ENCODE measurements at regions not wholly inside any gene's neighbourhood (a gene's known extent, or its start where the extent isn't known, plus 50 kb on each side); places are given as distances from the start of the nearest gene placed in this dataset.

DNA sequence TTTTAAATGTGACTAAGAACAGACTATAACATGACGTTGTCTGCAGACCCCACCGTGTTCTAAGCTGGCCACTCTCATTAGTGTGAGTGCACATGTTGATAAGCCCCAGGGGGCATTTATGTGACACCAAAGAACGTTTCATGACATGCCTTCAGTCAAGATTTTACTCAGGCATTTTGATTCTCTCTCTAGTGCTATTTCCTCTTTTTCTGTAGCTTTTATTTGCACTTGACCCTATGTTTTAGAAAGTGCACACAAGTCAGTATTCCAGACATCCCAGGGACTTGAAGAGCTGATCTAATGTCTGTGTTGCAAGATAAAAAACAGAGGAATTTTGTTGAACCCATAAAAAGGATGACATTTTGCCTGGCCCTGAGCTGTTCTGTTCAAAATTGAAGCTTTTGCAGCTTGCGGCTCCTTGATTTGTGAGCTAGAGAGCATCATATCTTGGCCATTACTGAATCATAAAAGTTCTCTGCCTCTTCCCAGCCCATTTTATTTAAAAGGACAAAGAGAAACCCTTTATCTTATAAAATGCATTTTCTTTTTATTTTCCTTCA, 80.9 kb upstream of the TYRP1 start:
- Histone ChIP-seq H3K4me1 (ENCODE audit: insufficient read depth) (no peaks in the 10 kb centered on the region), H3K27ac (no peak overlapping the region), H3K36me3 (ENCODE audit: low read depth) (no peaks in the 10 kb centered on the region), H2AFZ (no peak overlapping the region), H3K27me3 (replicated peaks; ENCODE audit: insufficient read depth) (peaks cover 5% of the 10 kb centered on the region; the same call in 1 of the 2 replicates), H3K4me3 (no peak overlapping the region), H3K9me3 (ENCODE audit: low read depth) (no peaks in the 10 kb centered on the region), H3F3A (ENCODE audit: insufficient read depth) (no peaks in the 10 kb centered on the region), H3K4me2 (ENCODE audit: unreplicated experiment) (no peak overlapping the region), H4K20me1 (ENCODE audit: insufficient read depth) (no peaks in the 10 kb centered on the region), H3K79me2 (ENCODE audit: insufficient read depth) (no peaks in the 10 kb centered on the region), H3K9me2 (ENCODE audit: insufficient read depth) (no peaks in the 10 kb centered on the region), H3K9ac (no peak overlapping the region)
- TF ChIP-seq EZH2 (IDR thresholded peaks at IDR 0.05; ENCODE audit: insufficient read depth, poor library complexity, severe bottlenecking) (no peak), EZH2phosphoT487 (IDR thresholded peaks at IDR 0.05; ENCODE audit: insufficient read depth, low read depth) (no peak)
- no peak for DNase-seq
- 8 to 12% methylated on average over 4 of the region's 4 CpGs for WGBS, 2 experiments (ENCODE audit: low coverage in 1 of 2, low lambda C conversion rate in 2 of 2, missing lambda C conversion rate in 2 of 2)
- in situ Hi-C loops (cut with MboI): no loop called here

DNA sequence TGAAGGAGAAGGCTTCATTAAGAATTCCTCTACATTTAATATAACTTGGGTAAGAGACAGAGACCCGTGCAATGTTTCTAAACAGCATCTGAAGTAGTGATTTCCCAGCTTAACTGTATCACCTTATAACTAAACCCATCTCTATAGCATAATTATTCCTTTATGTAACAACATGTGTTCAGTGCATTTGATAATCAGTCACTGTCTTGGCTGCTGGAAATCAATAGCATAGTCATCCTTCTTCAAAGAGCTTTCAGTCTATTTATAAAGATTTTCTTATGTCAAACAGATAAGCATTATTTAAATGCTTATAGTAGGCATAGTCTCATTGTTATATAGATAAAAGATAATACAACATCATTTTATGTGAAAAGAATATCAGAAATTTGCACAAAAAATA, 80.1 kb upstream of the TYRP1 start:
- Histone ChIP-seq H3K4me2 (ENCODE audit: unreplicated experiment) (no peak overlapping the region), H3K9ac (no peak overlapping the region), H3K27me3 (replicated peaks; ENCODE audit: insufficient read depth) (peaks cover 5% of the 10 kb centered on the region; the same call in 1 of the 2 replicates), H3K79me2 (ENCODE audit: insufficient read depth) (no peaks in the 10 kb centered on the region), H2AFZ (no peak overlapping the region), H3K36me3 (ENCODE audit: low read depth) (no peaks in the 10 kb centered on the region), H3K4me1 (ENCODE audit: insufficient read depth) (no peaks in the 10 kb centered on the region), H4K20me1 (ENCODE audit: insufficient read depth) (no peaks in the 10 kb centered on the region), H3K4me3 (no peak overlapping the region), H3K9me2 (ENCODE audit: insufficient read depth) (no peaks in the 10 kb centered on the region), H3K27ac (no peak overlapping the region), H3K9me3 (ENCODE audit: low read depth) (no peaks in the 10 kb centered on the region), H3F3A (ENCODE audit: insufficient read depth) (no peaks in the 10 kb centered on the region)
- TF ChIP-seq EZH2phosphoT487 (IDR thresholded peaks at IDR 0.05; ENCODE audit: insufficient read depth, low read depth) (no peak), EZH2 (IDR thresholded peaks at IDR 0.05; ENCODE audit: insufficient read depth, poor library complexity, severe bottlenecking) (no peak)
- no peak for DNase-seq
- in situ Hi-C loops (cut with MboI): no loop called here
- WGBS, 2 experiments (ENCODE audit: low coverage in 1 of 2, low lambda C conversion rate in 2 of 2, missing lambda C conversion rate in 2 of 2): 0 to 6% methylated on average over 1 of the region's 1 CpG

DNA sequence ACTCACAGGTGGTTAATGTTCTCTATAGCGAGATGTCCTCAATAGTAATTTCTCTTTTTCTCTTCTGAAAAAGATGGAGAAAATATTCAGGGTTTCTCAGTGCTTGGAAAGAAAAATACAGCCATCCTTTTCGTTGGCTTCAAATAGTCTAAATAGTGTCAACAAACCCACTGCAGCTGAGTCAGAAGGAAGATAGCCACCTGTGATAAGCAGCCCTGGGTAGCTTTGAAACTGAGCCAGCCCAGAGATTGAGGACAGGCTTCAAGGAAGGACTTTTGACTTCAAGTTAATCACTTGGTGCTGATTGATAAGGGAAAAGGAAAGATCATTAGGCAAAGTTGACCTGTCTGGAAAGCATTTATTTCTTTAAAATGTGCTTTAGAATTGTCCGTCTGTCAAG, 78.7 kb upstream of the TYRP1 start:
- no peak for DNase-seq
- Histone ChIP-seq H3K36me3 (ENCODE audit: low read depth) (no peaks in the 10 kb centered on the region), H3K9me3 (ENCODE audit: low read depth) (no peaks in the 10 kb centered on the region), H3K9ac (no peak overlapping the region), H2AFZ (no peak overlapping the region), H3K4me1 (ENCODE audit: insufficient read depth) (no peaks in the 10 kb centered on the region), H3K27ac (no peak overlapping the region), H3K79me2 (ENCODE audit: insufficient read depth) (no peaks in the 10 kb centered on the region), H4K20me1 (ENCODE audit: insufficient read depth) (no peaks in the 10 kb centered on the region), H3K4me3 (no peak overlapping the region), H3K27me3 (replicated peaks; ENCODE audit: insufficient read depth) (peaks cover 5% of the 10 kb centered on the region; the same call in 1 of the 2 replicates), H3K4me2 (ENCODE audit: unreplicated experiment) (no peak overlapping the region), H3K9me2 (ENCODE audit: insufficient read depth) (no peaks in the 10 kb centered on the region), H3F3A (ENCODE audit: insufficient read depth) (no peaks in the 10 kb centered on the region)
- WGBS, 2 experiments (ENCODE audit: low coverage in 1 of 2, low lambda C conversion rate in 2 of 2, missing lambda C conversion rate in 2 of 2): 37 to 42% methylated on average over 3 of the region's 3 CpGs
- no peak for TF ChIP-seq EZH2 (IDR thresholded peaks at IDR 0.05; ENCODE audit: insufficient read depth, poor library complexity, severe bottlenecking)
- no peak for TF ChIP-seq EZH2phosphoT487 (IDR thresholded peaks at IDR 0.05; ENCODE audit: insufficient read depth, low read depth)
- in situ Hi-C loops (cut with MboI): no loop called here

DNA sequence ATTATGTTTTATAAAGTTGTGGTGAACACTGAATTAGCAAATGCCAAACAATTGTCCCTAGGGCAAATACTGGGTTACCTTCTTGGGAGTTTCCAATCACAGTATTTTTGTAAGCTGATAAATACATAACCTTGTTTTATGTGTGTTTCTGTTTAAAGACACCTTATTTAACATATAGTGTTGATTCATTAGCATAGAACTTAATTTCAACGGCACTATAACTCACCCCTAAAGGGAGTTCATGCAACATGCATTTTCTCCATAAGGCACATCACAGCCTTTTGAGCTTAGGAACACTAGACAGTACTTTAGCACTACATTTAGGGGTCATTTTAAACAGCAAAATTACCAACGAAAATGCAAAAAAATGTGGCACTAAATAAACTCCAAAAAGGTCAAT, 74.2 kb upstream of the TYRP1 start:
- no peak overlapping the region for H3K9ac ChIP-seq
- no peak overlapping the region for H3K4me2 ChIP-seq (ENCODE audit: unreplicated experiment)
- no peak overlapping the region for H3K27ac ChIP-seq
- H3K36me3 ChIP-seq (ENCODE audit: low read depth): no peaks in the 10 kb centered on the region
- no peak overlapping the region for H3K4me3 ChIP-seq
- H3K9me3 ChIP-seq (ENCODE audit: low read depth): no peaks in the 10 kb centered on the region
- no peak overlapping the region for H2AFZ ChIP-seq
- H3K79me2 ChIP-seq (ENCODE audit: insufficient read depth): no peaks in the 10 kb centered on the region
- in situ Hi-C loops (cut with MboI): no loop called here
- no peaks in the 10 kb centered on the region for H3F3A ChIP-seq (ENCODE audit: insufficient read depth)
- TF ChIP-seq EZH2 (IDR thresholded peaks at IDR 0.05; ENCODE audit: insufficient read depth, poor library complexity, severe bottlenecking) (no peak), EZH2phosphoT487 (IDR thresholded peaks at IDR 0.05; ENCODE audit: insufficient read depth, low read depth) (no peak)
- H3K27me3 ChIP-seq (replicated peaks; ENCODE audit: insufficient read depth): peaks cover 5% of the 10 kb centered on the region; the same call in 1 of the 2 replicates
- 12 to 16% methylated on average over 2 of the region's 2 CpGs for WGBS, 2 experiments (ENCODE audit: low coverage in 1 of 2, low lambda C conversion rate in 2 of 2, missing lambda C conversion rate in 2 of 2)
- no peak for DNase-seq
- no peaks in the 10 kb centered on the region for H4K20me1 ChIP-seq (ENCODE audit: insufficient read depth)
- no peaks in the 10 kb centered on the region for H3K4me1 ChIP-seq (ENCODE audit: insufficient read depth)
- H3K9me2 ChIP-seq (ENCODE audit: insufficient read depth): no peaks in the 10 kb centered on the region

DNA sequence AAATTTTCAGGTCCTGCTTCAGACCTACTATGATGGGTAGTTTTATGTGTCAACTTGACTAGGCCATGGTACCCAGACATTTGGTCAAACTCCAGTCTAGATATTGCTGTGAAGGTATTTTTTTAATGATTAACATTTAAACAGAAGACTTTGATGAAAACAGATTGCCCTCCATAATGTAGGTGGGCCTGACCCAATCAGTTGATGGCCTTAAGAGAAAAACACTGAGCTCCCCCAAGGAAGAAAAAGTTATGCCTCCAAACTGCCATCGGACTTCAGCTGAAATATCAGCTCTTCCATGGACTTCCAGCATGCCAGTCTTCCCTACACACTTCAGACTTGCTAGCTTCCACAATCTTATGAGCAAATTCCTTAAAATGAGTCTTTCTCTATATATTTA, 67.3 kb upstream of the TYRP1 start:
- 6 to 8% methylated on average over 1 of the region's 1 CpG for WGBS, 2 experiments (ENCODE audit: low coverage in 1 of 2, low lambda C conversion rate in 2 of 2, missing lambda C conversion rate in 2 of 2)
- no peaks in the 10 kb centered on the region for H3K27me3 ChIP-seq (replicated peaks; ENCODE audit: insufficient read depth)
- in situ Hi-C loops (cut with MboI): no loop called here

More for the DNA sequence above, 67.3 kb upstream of the TYRP1 start:
- Histone ChIP-seq H3K4me3 (no peak overlapping the region), H3K9ac (no peak overlapping the region), H3K79me2 (ENCODE audit: insufficient read depth) (no peaks in the 10 kb centered on the region), H3K9me3 (ENCODE audit: low read depth) (no peaks in the 10 kb centered on the region), H3K4me1 (ENCODE audit: insufficient read depth) (no peaks in the 10 kb centered on the region), H3K36me3 (ENCODE audit: low read depth) (no peaks in the 10 kb centered on the region), H2AFZ (no peak overlapping the region), H3K9me2 (ENCODE audit: insufficient read depth) (no peaks in the 10 kb centered on the region), H3K4me2 (ENCODE audit: unreplicated experiment) (no peak overlapping the region), H3K27ac (no peak overlapping the region), H4K20me1 (ENCODE audit: insufficient read depth) (no peaks in the 10 kb centered on the region), H3F3A (ENCODE audit: insufficient read depth) (no peaks in the 10 kb centered on the region)
- TF ChIP-seq EZH2 (IDR thresholded peaks at IDR 0.05; ENCODE audit: insufficient read depth, poor library complexity, severe bottlenecking) (no peak), EZH2phosphoT487 (IDR thresholded peaks at IDR 0.05; ENCODE audit: insufficient read depth, low read depth) (no peak)
- DNase-seq: no peak

Measured in GM23248 (cell line).